GM12891 (cell line): ENCODE measurements at regions not wholly inside any gene's neighbourhood (a gene's known extent, or its start where the extent isn't known, plus 50 kb on each side); places are given as distances from the start of the nearest gene placed in this dataset.

Experiments
- DNase-seq: peaks from one replicate; pipeline ENCODE4 v3.0.0; 2011; ENCODE audit warnings: low spot score; ENCODE audit not compliant: insufficient read length
- FAIRE-seq: peaks from 2 replicates; lab custom pipeline; 2011; peaks lifted over from hg19 to GRCh38; lab: Jason Lieb, UNC
- PAX5 ChIP-seq: IDR thresholded peaks from 2 replicates; pipeline ENCODE4 v1.6.1; 2011; ENCODE audit warnings: low read length, moderate library complexity, mild to moderate bottlenecking; ENCODE audit not compliant: insufficient read depth, severe bottlenecking
- POLR2A ChIP-seq: IDR thresholded peaks from 2 replicates; pipeline ENCODE4 v1.6.1; 2011; ENCODE audit warnings: low read depth, low read length, control low read depth
- POLR2AphosphoS5 ChIP-seq: IDR thresholded peaks from 2 replicates; pipeline ENCODE4 v1.6.1; 2011; ENCODE audit warnings: low read depth, low read length, control low read depth
- POU2F2 ChIP-seq: IDR thresholded peaks from 2 replicates; pipeline ENCODE4 v1.6.1; 2011; ENCODE audit warnings: low read depth, mild to moderate bottlenecking, control low read depth, low read length, moderate library complexity
- SPI1 ChIP-seq: IDR thresholded peaks from 2 replicates; pipeline ENCODE4 v1.6.1; 2011; ENCODE audit warnings: low read depth, low read length, control low read depth
- TAF1 ChIP-seq: IDR thresholded peaks from 2 replicates; pipeline ENCODE4 v1.6.1; 2011; ENCODE audit warnings: low read depth, low read length, control low read depth

DNA sequence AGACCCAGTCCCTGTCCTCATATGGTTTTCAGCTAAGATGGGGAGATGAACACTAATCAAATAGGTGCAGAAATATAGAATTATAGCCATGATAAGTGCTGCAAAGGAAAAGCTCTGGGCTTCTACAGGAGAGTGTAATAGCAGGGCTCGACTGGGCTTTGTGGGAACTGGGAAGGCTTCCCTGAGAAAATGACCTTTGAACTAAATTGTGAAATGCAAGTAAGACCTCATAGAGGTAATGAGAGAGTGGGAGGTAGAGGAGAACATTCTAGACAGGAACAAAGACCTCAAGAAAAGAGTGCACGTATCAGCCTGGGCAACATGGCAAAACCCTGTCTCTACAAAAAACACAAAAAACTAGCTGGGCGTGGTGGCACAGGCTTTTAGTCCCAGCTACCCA lies 231.6 kb downstream of the ABHD5 start:
- TF ChIP-seq POLR2A (no peak), PAX5 (no peak), TAF1 (no peak), POU2F2 (no peak), SPI1 (no peak), POLR2AphosphoS5 (no peak)
- FAIRE-seq: no peak
- DNase-seq: no peak

DNA sequence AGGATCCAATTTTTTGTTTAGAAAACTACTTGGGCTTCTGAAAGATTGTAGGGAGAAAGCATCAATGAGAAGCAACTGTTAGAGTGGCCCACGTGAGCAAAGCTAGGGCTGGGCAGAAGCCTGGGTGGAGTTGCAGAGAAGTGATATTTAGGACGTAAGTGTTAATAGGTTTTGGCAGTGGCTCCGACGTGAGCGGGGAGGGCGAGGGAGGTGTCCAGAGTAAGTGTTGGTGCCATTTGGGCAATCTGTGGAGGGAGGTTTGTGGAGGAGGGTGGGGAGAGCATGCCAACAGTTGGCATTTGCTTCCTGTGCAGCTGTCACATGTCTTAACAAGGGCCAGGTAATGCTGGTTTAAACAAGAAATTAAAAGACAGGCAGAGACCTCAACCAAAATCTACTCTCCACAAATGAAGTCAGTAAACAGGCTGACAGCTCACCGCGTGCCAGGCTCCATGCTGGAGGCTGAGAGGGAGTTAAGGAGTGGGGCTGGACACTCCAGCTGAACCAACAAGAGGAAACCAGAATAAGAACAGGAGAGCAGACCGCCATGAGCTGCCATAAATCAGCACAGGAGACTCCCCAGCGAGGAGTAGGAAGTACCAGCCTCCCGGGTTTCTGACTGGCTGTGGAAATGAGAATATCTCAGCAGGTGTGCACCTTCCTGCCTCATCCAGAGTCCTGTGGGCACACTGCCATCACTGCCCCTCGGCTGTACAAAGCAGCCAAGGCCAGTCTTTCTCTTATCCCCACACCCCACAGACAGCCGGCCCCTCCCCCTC lies 232.6 kb downstream of the ABHD5 start:
- DNase-seq (no peak), FAIRE-seq (no peak)
- TF ChIP-seq TAF1: no peak
- no peak for TF ChIP-seq POU2F2
- no peak for TF ChIP-seq SPI1
- no peak for TF ChIP-seq POLR2A
- no peak for TF ChIP-seq PAX5
- no peak for TF ChIP-seq POLR2AphosphoS5

DNA sequence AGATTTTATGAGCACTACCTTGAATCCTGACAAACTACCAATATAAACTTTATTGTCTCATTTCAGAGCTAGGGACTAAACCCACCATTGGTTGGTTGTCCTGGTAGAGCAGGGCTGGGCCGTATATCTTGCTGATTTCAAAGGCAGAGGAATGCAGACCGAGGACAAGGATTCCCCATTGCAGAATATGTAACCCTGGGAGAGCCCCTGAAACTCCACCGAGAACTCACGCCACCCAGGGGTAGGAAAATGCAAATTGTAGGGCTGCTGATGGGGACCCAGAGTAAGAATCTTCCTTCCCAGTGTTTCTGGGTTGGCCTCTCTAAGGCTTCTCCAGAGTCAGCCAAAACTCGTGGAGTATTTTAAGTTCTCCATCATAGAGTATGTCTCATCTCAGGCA lies 235.3 kb downstream of the ABHD5 start:
- DNase-seq (no peak), FAIRE-seq (no peak)
- TF ChIP-seq PAX5: no peak
- TF ChIP-seq SPI1: no peak
- no peak for TF ChIP-seq POLR2A
- no peak for TF ChIP-seq TAF1
- TF ChIP-seq POU2F2: no peak

DNA sequence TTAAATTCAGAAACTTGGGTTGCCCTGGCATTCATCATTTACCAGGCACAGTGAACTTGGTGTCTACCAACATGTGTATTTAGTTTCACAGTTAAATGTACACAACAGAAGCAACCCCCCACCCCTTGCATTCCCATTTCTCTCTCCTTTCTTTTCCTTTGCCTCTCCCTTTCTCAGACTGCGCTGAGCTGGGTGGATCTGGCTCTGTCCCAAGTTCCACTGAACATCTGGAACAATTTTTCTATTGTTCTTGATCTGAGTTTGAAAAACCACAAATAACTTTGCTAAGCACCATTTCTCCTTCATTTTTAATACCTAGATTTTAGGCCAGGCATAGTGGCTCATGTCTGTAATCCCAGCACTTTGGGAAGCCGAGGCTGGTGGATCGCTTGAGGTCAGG lies 242.2 kb downstream of the ABHD5 start:
- FAIRE-seq (no peak), DNase-seq (no peak)
- TF ChIP-seq SPI1: no peak

DNA sequence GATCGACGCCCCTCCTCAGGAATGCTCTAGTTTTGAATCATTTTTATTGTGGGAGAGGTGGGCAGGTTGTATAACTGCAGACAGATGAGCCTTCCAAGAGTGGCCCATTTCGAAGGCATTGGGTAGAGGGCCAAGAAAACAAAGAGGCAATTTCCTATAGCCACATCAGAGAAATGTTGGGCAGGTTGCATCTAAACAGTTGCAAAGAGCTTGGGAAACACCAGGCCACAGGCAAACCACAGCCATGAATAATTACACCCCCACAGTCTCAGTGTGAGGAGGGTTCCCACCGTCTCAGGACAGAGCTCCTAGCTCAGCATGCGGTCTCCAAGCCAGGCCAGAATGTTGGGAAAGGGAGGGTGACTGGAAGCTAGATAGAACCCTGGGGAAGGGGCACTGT lies 257.3 kb downstream of the ABHD5 start:
- no peak for TF ChIP-seq SPI1
- TF ChIP-seq POU2F2: peak; percentile 93; the same call in 1 of the 2 replicates
- FAIRE-seq: no peak
- DNase-seq: no peak

DNA sequence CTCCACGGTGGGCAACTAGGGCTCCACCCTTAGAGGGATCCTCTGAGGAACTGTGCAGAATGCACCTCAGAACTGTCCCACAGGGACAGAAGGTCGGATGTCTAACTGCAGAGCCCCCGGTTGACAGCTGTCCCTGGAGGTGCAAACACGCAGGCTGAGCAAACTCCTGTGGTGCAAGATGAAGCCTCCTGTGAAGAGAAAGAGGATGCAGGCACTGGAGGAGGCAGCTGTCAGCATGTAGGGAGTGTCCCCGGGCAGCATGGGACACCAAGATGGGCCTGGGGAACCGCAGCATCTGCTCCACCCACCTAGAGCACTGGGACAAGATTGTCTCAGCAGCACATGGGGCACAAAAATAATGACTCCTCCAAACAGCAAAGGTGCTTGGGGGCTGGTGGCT lies 258.9 kb downstream of the ABHD5 start:
- FAIRE-seq (no peak), DNase-seq (no peak)
- TF ChIP-seq SPI1 (no peak), PAX5 (no peak), TAF1 (no peak)

DNA sequence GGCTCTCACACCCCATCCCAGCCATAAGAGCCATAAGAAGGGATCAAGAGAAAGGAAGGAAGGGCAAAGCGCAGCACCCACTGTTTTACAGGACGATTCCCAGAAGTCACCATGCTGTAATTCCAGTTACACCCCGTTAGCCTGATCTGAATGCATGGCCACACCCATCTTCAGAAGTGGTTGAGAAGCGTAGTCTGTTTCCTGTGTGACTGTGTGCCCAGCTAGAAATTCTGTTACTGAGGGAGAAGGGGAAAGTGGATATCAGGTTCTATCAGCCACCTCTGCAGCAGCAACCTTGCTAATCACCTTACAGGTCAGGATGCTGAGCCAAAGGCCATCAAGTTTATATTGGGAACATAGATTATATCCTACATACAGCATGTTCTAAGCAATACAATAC lies 260.0 kb downstream of the ABHD5 start:
- DNase-seq: no peak
- no peak for FAIRE-seq
- no peak for TF ChIP-seq POLR2A
- no peak for TF ChIP-seq TAF1
- TF ChIP-seq POLR2AphosphoS5: no peak
- no peak for TF ChIP-seq SPI1
- TF ChIP-seq PAX5: no peak
- TF ChIP-seq POU2F2: no peak

DNA sequence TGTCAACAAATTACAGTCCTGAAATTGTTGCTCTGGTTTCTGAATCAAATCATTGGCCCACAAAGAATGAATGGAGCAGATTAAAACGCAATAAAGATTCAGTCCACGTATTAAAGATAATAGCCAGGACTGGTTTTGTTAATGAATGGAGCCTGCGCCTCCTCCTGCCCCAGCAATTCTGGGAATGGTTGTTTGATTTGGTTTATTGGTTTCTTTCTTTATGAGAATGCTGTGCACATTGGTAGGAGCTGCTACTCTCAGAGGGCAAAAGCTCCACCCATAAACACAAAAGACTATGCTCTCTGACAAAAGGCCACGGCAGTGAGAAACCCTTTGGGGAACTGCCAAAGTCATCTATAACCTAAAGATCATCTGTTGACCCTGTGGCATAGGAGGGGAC lies 261.1 kb downstream of the ABHD5 start:
- DNase-seq (no peak), FAIRE-seq (no peak)
- TF ChIP-seq PAX5 (no peak), POU2F2 (no peak), TAF1 (no peak), POLR2AphosphoS5 (no peak), POLR2A (no peak), SPI1 (no peak)

DNA sequence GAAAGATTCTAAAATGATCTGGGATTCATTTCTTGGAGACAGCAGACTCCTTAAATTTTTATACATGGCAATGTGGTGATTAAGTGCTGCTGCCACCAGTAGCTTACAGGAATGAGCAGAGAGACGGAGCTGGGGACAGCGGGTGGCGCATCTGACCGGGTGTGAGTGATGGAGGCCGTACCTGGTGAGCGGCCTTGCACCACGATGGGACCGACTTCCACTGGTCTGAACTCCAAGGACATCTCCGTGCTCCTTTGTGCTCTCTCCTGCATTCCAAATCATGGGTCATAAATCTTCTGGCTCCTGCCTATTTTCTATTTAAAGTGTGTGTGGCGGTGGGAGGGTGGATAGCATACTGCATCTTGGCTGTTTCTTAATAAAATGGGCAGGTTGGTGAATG lies 262.6 kb downstream of the ABHD5 start:
- DNase-seq (no peak), FAIRE-seq (no peak)
- TF ChIP-seq SPI1 (no peak), TAF1 (no peak), PAX5 (no peak), POLR2A (no peak), POLR2AphosphoS5 (no peak), POU2F2 (no peak)

DNA sequence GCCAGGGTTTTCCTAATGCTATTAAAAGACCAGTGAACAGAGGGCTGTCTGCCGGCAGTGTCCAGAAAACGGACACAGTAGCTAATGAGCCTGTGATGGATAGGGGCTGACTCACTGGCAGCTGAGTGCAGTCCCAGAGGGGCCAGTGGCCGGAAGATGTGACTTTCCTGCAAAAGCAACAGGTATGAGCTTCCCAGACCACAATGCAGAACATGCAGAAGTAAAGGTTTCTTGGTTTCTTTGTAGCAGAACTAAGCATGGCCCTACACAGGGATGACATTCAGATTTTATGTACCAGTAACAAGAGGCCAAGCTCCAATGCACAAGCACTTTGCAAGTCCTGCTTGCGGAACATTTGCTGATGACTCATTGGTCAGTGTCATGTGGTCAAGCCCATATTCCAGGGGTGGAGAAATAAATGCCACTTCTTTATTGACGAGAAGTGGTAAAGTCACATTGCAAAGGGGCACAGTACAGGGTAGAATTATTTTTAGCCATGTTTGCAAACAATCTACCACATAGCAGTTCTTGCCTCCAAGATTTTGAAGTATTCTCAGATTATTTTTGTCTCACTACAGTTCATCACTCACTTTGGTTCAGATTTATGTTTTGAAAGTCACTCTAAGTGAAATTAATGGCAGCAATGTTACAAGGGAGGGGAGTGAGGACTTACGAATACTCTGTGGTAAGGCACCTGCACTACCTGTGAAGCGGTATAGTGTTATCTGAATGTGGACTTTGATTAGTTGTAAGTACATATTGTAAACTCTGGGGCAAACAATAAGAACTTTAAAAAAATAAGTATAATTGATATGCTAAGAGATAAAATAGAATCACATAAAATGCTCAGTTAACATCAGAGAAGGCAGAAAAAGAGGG lies 263.3 kb downstream of the ABHD5 start:
- FAIRE-seq: no peak
- TF ChIP-seq POLR2AphosphoS5 (no peak), POU2F2 (no peak), PAX5 (no peak), SPI1 (no peak), TAF1 (no peak), POLR2A (no peak)
- no peak for DNase-seq
